Iris pigment epithelial cell (primary cell): ENCODE measurements at regions not wholly inside any gene's neighbourhood (a gene's known extent, or its start where the extent isn't known, plus 50 kb on each side); places are given as distances from the start of the nearest gene placed in this dataset.
"Not testable (repeated sequence)": the region's sequence is repeated elsewhere in the genome, so short reads cannot be mapped to it uniquely, and the experiment has no call there.

Source experiments
- DNase-seq: peaks from one replicate; pipeline ENCODE4 v3.0.0-alpha.2; 2011; ENCODE audit warnings: low read depth

GRCh38 chr10:119996944-119997343 lies 104.4 kb downstream of the SEC23IP start:
- DNase-seq, result no peak

- no peak for DNase-seq
These were observed 104.9 kb downstream of the SEC23IP start for GRCh38 chr10:119997429-119997828.

GRCh38 chr10:120002785-120003184 lies 110.3 kb downstream of the SEC23IP start:
- no peak for DNase-seq

- DNase-seq, result no peak
These were observed 113.0 kb downstream of the SEC23IP start for GRCh38 chr10:120005207-120006201.

- DNase-seq, result no peak
These were observed 114.7 kb downstream of the SEC23IP start for GRCh38 chr10:120007261-120007660.

- DNase-seq, result no peak
These were observed 119.0 kb downstream of the SEC23IP start for GRCh38 chr10:120011359-120012130.

GRCh38 chr10:120012131-120012400 lies 119.5 kb downstream of the SEC23IP start:
- DNase-seq, result no peak

GRCh38 chr10:120012566-120012965 lies 120.0 kb downstream of the SEC23IP start:
- peak; percentile 45 for DNase-seq

- no peak for DNase-seq
These were observed 121.5 kb downstream of the SEC23IP start for GRCh38 chr10:120014031-120014430.

GRCh38 chr10:120015064-120015463 lies 122.5 kb downstream of the SEC23IP start:
- no peak for DNase-seq

- DNase-seq, result no peak
These were observed 124.4 kb downstream of the SEC23IP start for GRCh38 chr10:120016906-120017305.

- DNase-seq, result no peak
These were observed 125.3 kb downstream of the SEC23IP start for GRCh38 chr10:120017733-120018417.

- DNase-seq, result no peak
These were observed 126.2 kb downstream of the SEC23IP start for GRCh38 chr10:120018695-120019094.

- no peak for DNase-seq
These were observed 127.0 kb downstream of the SEC23IP start for GRCh38 chr10:120019568-120019967.

GRCh38 chr10:120022357-120022756 lies 129.8 kb downstream of the SEC23IP start:
- DNase-seq, result no peak

GRCh38 chr10:120034236-120034635 lies 141.7 kb downstream of the SEC23IP start:
- no peak for DNase-seq

- no peak for DNase-seq
These were observed 146.5 kb downstream of the SEC23IP start for GRCh38 chr10:120039046-120039445.

GRCh38 chr10:120039826-120040225 lies 147.3 kb downstream of the SEC23IP start:
- no peak for DNase-seq

- DNase-seq, result no peak
These were observed 149.5 kb downstream of the SEC23IP start for GRCh38 chr10:120041807-120042559.

- DNase-seq, result no peak
These were observed 150.2 kb downstream of the SEC23IP start for GRCh38 chr10:120042705-120043104.

GRCh38 chr10:120047373-120047772 lies 154.8 kb downstream of the SEC23IP start:
- not testable (repeated sequence) for DNase-seq

GRCh38 chr10:120047926-120048325 lies 155.4 kb downstream of the SEC23IP start:
- DNase-seq, result no peak
